ENCODE measurements at regions not wholly inside any gene's neighbourhood (a gene's known extent, or its start where the extent isn't known, plus 50 kb on each side); places are given as distances from the start of the nearest gene placed in this dataset.

- no peak for TF ChIP-seq ZBTB33 (IDR thresholded peaks at IDR 0.05)
- TF ChIP-seq REST (IDR thresholded peaks at IDR 0.05): no peak
- no peak for TF ChIP-seq FOXA1 (IDR thresholded peaks at IDR 0.05)
- TF ChIP-seq HNF4A (conservative IDR thresholded peaks at IDR 0.05): no peak
These were observed 484.5 kb upstream of the PRKX start for GRCh38 chrX:4197971-4198370.

GRCh38 chrX:4193500-4194155, 480.2 kb upstream of the PRKX start:
- H3K4me1 ChIP-seq (ENCODE audit: control insufficient read depth in 4 of 4, insufficient read depth in 4 of 4, low read length in 3 of 4): no peaks in the 10 kb centered on the region
- no peaks in the 10 kb centered on the region for H3K36me3 ChIP-seq (ENCODE audit: control insufficient read depth in 4 of 4, insufficient read depth in 3 of 4, low read depth in 1 of 4, low read length in 3 of 4)
- H3K27me3 ChIP-seq (ENCODE audit: control insufficient read depth in 4 of 4, insufficient read depth in 4 of 4, low read length in 3 of 4): no peaks in the 10 kb centered on the region
- TF ChIP-seq RAD21 (IDR thresholded peaks at IDR 0.05): no peak
- TF ChIP-seq YY1 (IDR thresholded peaks at IDR 0.05): no peak
- no peak for TF ChIP-seq ZBTB33 (IDR thresholded peaks at IDR 0.05)
- no peak for TF ChIP-seq REST (IDR thresholded peaks at IDR 0.05)
- TF ChIP-seq MAX (IDR thresholded peaks at IDR 0.05): no peak
- no peak for TF ChIP-seq RXRA (IDR thresholded peaks at IDR 0.05)
- no peak for TF ChIP-seq HNF4G (IDR thresholded peaks at IDR 0.05)
- TF ChIP-seq JUND (IDR thresholded peaks at IDR 0.05): no peak
- TF ChIP-seq FOXA1 (IDR thresholded peaks at IDR 0.05): no peak
- no peak for TF ChIP-seq FOXA2 (IDR thresholded peaks at IDR 0.05)
- TF ChIP-seq HNF4A (conservative IDR thresholded peaks at IDR 0.05): no peak
- no peak for TF ChIP-seq NR2F2 (IDR thresholded peaks at IDR 0.05)
- DNase-seq (ENCODE audit: low spot score): no peak
- no peak overlapping the region for H3K4me3 ChIP-seq (ENCODE audit: low read depth in 1 of 3, low read length in 3 of 3)
- 80% methylated on average over 6 of the region's 6 CpGs for WGBS
- no peak overlapping the region for H3K27ac ChIP-seq (ENCODE audit: low read depth in 1 of 2, low read length in 2 of 2)
- no peaks in the 10 kb centered on the region for H3K9me3 ChIP-seq (ENCODE audit: control insufficient read depth in 4 of 4, low read length in 3 of 4)
- no peak overlapping the region for H3K9ac ChIP-seq (ENCODE audit: low read depth in 1 of 2, low read length in 2 of 2)

More at GRCh38 chrX:4197971-4198370, 484.5 kb upstream of the PRKX start:
- DNase-seq (ENCODE audit: low spot score): no peak
- H3K36me3 ChIP-seq (ENCODE audit: control insufficient read depth in 4 of 4, insufficient read depth in 3 of 4, low read depth in 1 of 4, low read length in 3 of 4): no peaks in the 10 kb centered on the region
- no peak overlapping the region for H3K4me3 ChIP-seq (ENCODE audit: low read depth in 1 of 3, low read length in 3 of 3)
- no peak overlapping the region for H3K9ac ChIP-seq (ENCODE audit: low read depth in 1 of 2, low read length in 2 of 2)
- H3K9me3 ChIP-seq (ENCODE audit: control insufficient read depth in 4 of 4, low read length in 3 of 4): no peaks in the 10 kb centered on the region
- no peaks in the 10 kb centered on the region for H3K4me1 ChIP-seq (ENCODE audit: control insufficient read depth in 4 of 4, insufficient read depth in 4 of 4, low read length in 3 of 4)
- H3K27me3 ChIP-seq (ENCODE audit: control insufficient read depth in 4 of 4, insufficient read depth in 4 of 4, low read length in 3 of 4): no peaks in the 10 kb centered on the region
- no peak overlapping the region for H3K27ac ChIP-seq (ENCODE audit: low read depth in 1 of 2, low read length in 2 of 2)
- WGBS: 87% methylated on average over 6 of the region's 6 CpGs

All from liver (tissue), 7 donors.